ENCODE measurements at regions not wholly inside any gene's neighbourhood (a gene's known extent, or its start where the extent isn't known, plus 50 kb on each side); places are given as distances from the start of the nearest gene placed in this dataset.

DNA sequence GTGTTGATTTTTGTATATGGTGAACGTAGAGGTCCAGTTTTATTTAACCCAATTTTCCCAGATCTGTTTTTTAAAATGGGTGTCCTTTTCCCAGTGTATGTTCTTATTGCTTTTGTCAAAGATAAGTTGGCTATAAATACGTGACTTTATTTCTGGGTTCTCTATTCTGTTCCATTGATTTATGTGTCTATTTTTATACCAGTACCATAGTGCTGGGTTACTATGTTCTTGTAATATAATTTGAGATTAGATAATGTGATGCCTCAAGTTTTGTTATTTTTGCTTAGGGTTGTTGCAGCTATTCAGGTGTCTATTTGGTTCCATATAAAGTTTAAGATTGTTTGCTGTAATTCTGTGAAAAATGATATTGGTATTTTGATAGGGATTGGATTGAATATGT lies 749.1 kb upstream of the GRIA3 start:
- Mint-ChIP-seq H3K36me3 (ENCODE audit: low read depth) (no peaks in the 10 kb centered on the region), H3K27me3 (no peaks in the 10 kb centered on the region), H3K4me1 (ENCODE audit: low read depth) (no peaks in the 10 kb centered on the region), H3K4me3 (no peak overlapping the region), H3K9me3 (no peaks in the 10 kb centered on the region), H3K27ac (no peak overlapping the region)
- DNase-seq, result no peak
- Histone ChIP-seq H3K27me3 (ENCODE audit: control insufficient read depth in 1 of 2, insufficient read depth in 2 of 2, low read length in 2 of 2) (no peaks in the 10 kb centered on the region), H3K9me3 (ENCODE audit: control insufficient read depth in 1 of 2, insufficient read depth in 1 of 2, low read length in 2 of 2) (peaks cover 0 to 9% of the 10 kb centered on the region in 2 experiments), H3K4me1 (ENCODE audit: insufficient read depth, low read length) (no peaks in the 10 kb centered on the region), H3K36me3 (ENCODE audit: insufficient read depth, low read length) (no peaks in the 10 kb centered on the region), H3K27ac (ENCODE audit: low read depth in 1 of 2, low read length in 2 of 2) (no peak overlapping the region), H3K4me3 (ENCODE audit: low read length) (no peak overlapping the region)
- ATAC-seq (ENCODE audit: poor library complexity), result no peak
- CTCF ChIA-PET, result no interaction called here
- intact Hi-C loops (cut with DNase I, micrococcal nuclease), result no loop called here
- POLR2A ChIA-PET, result no interaction called here
- TF ChIP-seq, protein P1, sequence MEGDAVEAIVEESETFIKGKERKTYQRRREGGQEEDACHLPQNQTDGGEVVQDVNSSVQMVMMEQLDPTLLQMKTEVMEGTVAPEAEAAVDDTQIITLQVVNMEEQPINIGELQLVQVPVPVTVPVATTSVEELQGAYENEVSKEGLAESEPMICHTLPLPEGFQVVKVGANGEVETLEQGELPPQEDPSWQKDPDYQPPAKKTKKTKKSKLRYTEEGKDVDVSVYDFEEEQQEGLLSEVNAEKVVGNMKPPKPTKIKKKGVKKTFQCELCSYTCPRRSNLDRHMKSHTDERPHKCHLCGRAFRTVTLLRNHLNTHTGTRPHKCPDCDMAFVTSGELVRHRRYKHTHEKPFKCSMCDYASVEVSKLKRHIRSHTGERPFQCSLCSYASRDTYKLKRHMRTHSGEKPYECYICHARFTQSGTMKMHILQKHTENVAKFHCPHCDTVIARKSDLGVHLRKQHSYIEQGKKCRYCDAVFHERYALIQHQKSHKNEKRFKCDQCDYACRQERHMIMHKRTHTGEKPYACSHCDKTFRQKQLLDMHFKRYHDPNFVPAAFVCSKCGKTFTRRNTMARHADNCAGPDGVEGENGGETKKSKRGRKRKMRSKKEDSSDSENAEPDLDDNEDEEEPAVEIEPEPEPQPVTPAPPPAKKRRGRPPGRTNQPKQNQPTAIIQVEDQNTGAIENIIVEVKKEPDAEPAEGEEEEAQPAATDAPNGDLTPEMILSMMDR (IDR thresholded peaks at IDR 0.05), result no peak

DNA sequence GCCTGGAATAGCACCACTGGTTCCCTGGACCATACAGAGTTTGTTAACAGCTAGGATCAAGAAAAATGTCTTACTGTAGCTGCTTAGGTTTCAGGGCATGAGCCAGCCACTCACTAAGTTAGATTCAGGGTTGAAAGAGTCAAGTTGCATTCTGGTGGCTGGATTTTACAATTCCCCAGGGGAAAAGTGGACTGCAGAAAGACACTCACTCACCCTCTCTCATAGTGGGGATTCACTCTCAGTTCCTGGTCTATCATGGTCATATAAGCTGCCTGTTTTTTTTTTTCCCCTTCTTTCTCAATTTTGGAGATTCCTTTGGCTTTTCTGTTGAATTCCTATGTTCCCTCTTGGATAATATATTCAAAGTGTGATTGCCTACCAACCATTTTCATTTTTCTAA lies 744.2 kb upstream of the GRIA3 start:
- H3K9me3 Mint-ChIP-seq, result peaks cover 2% of the 10 kb centered on the region
- no peaks in the 10 kb centered on the region for H3K36me3 Mint-ChIP-seq (ENCODE audit: low read depth)
- POLR2A ChIA-PET, result no interaction called here
- H3K4me3 ChIP-seq (ENCODE audit: low read length), result no peak overlapping the region
- no peak overlapping the region for H3K4me3 Mint-ChIP-seq
- CTCF ChIA-PET, result no interaction called here
- no peaks in the 10 kb centered on the region for H3K27me3 ChIP-seq (ENCODE audit: control insufficient read depth in 1 of 2, insufficient read depth in 2 of 2, low read length in 2 of 2)
- H3K27ac Mint-ChIP-seq, result no peak overlapping the region
- ATAC-seq (ENCODE audit: poor library complexity), result no peak
- H3K27ac ChIP-seq (ENCODE audit: low read depth in 1 of 2, low read length in 2 of 2), result no peak overlapping the region
- H3K4me1 ChIP-seq (ENCODE audit: insufficient read depth, low read length), result no peaks in the 10 kb centered on the region
- no peaks in the 10 kb centered on the region for H3K36me3 ChIP-seq (ENCODE audit: insufficient read depth, low read length)
- intact Hi-C loops (cut with DNase I, micrococcal nuclease), result no loop called here
- peaks cover 0 to 25% of the 10 kb centered on the region in 2 experiments for H3K9me3 ChIP-seq (ENCODE audit: control insufficient read depth in 1 of 2, insufficient read depth in 1 of 2, low read length in 2 of 2)
- TF ChIP-seq, protein P1 (IDR thresholded peaks at IDR 0.05), result no peak
- H3K27me3 Mint-ChIP-seq, result no peaks in the 10 kb centered on the region
- H3K4me1 Mint-ChIP-seq (ENCODE audit: low read depth), result no peaks in the 10 kb centered on the region
- DNase-seq, result no peak

DNA sequence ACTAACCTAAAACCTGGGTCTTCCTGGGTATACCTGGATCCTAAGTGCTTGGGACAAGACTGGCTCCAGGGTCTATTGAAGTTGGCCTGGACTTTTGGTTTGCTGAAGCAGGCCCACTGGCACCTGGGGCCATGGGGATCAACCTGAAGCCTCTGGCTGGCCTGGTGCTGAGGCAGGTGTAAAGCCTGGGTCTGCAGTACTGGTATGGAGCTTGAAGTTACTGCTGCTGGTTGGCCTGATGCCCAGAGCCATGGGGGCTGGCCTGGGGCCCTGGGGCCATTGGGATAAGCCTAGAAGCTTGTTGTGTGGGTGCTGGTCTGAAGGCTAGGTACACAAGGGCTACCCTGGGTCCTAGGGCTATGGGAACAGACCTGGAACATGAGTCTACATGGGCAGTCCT lies 743.2 kb upstream of the GRIA3 start:
- Mint-ChIP-seq H3K9me3 (peaks cover 2% of the 10 kb centered on the region), H3K36me3 (ENCODE audit: low read depth) (no peaks in the 10 kb centered on the region), H3K4me1 (ENCODE audit: low read depth) (no peaks in the 10 kb centered on the region), H3K27me3 (no peaks in the 10 kb centered on the region), H3K27ac (no peak overlapping the region), H3K4me3 (no peak overlapping the region)
- H3K4me3 ChIP-seq (ENCODE audit: low read length), result no peak overlapping the region
- no peak overlapping the region for H3K27ac ChIP-seq (ENCODE audit: low read depth in 1 of 2, low read length in 2 of 2)
- H3K9me3 ChIP-seq (ENCODE audit: control insufficient read depth in 1 of 2, insufficient read depth in 1 of 2, low read length in 2 of 2), result peaks cover 0 to 25% of the 10 kb centered on the region in 2 experiments
- H3K36me3 ChIP-seq (ENCODE audit: insufficient read depth, low read length), result no peaks in the 10 kb centered on the region
- TF ChIP-seq, protein P1 (IDR thresholded peaks at IDR 0.05), result no peak
- no peaks in the 10 kb centered on the region for H3K27me3 ChIP-seq (ENCODE audit: control insufficient read depth in 1 of 2, insufficient read depth in 2 of 2, low read length in 2 of 2)
- intact Hi-C loops (cut with DNase I, micrococcal nuclease), result no loop called here
- no peak for DNase-seq
- CTCF ChIA-PET, result no interaction called here
- no peaks in the 10 kb centered on the region for H3K4me1 ChIP-seq (ENCODE audit: insufficient read depth, low read length)
- POLR2A ChIA-PET, result no interaction called here
- ATAC-seq (ENCODE audit: poor library complexity), result no peak
